ENCODE measurements at regions not wholly inside any gene's neighbourhood (a gene's known extent, or its start where the extent isn't known, plus 50 kb on each side); places are given as distances from the start of the nearest gene placed in this dataset.

- TF ChIP-seq CTCF (IDR thresholded peaks at IDR 0.05; ENCODE audit: low read depth, low read length, poor library complexity, severe bottlenecking) = no peak
- TF ChIP-seq EZH2phosphoT487 (IDR thresholded peaks at IDR 0.05; ENCODE audit: borderline replicate concordance, low read length) = no peak
Observed at GRCh38 chr11:19604679-19605375, 107.8 kb upstream of the NAV2 start.
